ENCODE measurements at regions not wholly inside any gene's neighbourhood (a gene's known extent, or its start where the extent isn't known, plus 50 kb on each side); places are given as distances from the start of the nearest gene placed in this dataset.
"Not testable (repeated sequence)": the region's sequence is repeated elsewhere in the genome, so short reads cannot be mapped to it uniquely, and the experiment has no call there.

GRCh38 chr11:34823197-34823596 is 93.0 kb downstream of the APIP start:
- 79% methylated on average over 3 of the region's 3 CpGs for WGBS (ENCODE audit: insufficient coverage)
- H3K27me3 ChIP-seq (ENCODE audit: control insufficient read depth, insufficient read depth, low read length), result no peaks in the 10 kb centered on the region
- peaks cover 9% of the 10 kb centered on the region in 2 donors for H3K4me1 Mint-ChIP-seq
- H3K27ac ChIP-seq (ENCODE audit: low read length), result no peak overlapping the region
- no peaks in the 10 kb centered on the region for H3K36me3 ChIP-seq (ENCODE audit: control insufficient read depth, insufficient read depth, low read length)
- no peaks in the 10 kb centered on the region for H3K9me3 ChIP-seq (ENCODE audit: control insufficient read depth, insufficient read depth, low read length)
- TF ChIP-seq, protein P1, sequence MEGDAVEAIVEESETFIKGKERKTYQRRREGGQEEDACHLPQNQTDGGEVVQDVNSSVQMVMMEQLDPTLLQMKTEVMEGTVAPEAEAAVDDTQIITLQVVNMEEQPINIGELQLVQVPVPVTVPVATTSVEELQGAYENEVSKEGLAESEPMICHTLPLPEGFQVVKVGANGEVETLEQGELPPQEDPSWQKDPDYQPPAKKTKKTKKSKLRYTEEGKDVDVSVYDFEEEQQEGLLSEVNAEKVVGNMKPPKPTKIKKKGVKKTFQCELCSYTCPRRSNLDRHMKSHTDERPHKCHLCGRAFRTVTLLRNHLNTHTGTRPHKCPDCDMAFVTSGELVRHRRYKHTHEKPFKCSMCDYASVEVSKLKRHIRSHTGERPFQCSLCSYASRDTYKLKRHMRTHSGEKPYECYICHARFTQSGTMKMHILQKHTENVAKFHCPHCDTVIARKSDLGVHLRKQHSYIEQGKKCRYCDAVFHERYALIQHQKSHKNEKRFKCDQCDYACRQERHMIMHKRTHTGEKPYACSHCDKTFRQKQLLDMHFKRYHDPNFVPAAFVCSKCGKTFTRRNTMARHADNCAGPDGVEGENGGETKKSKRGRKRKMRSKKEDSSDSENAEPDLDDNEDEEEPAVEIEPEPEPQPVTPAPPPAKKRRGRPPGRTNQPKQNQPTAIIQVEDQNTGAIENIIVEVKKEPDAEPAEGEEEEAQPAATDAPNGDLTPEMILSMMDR (IDR thresholded peaks at IDR 0.05), result no peak
- peaks cover 6% of the 10 kb centered on the region for H3K4me1 ChIP-seq (ENCODE audit: control insufficient read depth, insufficient read depth, low read length)
- DNase-seq (no peak), ATAC-seq (no peak)
- peaks cover 0 to 6% of the 10 kb centered on the region in 2 donors for H3K27me3 Mint-ChIP-seq (ENCODE audit: low read depth in 2 of 2)
- no peak overlapping the region for H3K27ac Mint-ChIP-seq
- no peak overlapping the region for H3K4me3 ChIP-seq (ENCODE audit: low read length)
- intact Hi-C loops (cut with micrococcal nuclease), result no loop called here
- no peak overlapping the region for H3K4me3 Mint-ChIP-seq
- no peaks in the 10 kb centered on the region for H3K9me3 Mint-ChIP-seq
- H3K36me3 Mint-ChIP-seq, result no peaks in the 10 kb centered on the region

DNA sequence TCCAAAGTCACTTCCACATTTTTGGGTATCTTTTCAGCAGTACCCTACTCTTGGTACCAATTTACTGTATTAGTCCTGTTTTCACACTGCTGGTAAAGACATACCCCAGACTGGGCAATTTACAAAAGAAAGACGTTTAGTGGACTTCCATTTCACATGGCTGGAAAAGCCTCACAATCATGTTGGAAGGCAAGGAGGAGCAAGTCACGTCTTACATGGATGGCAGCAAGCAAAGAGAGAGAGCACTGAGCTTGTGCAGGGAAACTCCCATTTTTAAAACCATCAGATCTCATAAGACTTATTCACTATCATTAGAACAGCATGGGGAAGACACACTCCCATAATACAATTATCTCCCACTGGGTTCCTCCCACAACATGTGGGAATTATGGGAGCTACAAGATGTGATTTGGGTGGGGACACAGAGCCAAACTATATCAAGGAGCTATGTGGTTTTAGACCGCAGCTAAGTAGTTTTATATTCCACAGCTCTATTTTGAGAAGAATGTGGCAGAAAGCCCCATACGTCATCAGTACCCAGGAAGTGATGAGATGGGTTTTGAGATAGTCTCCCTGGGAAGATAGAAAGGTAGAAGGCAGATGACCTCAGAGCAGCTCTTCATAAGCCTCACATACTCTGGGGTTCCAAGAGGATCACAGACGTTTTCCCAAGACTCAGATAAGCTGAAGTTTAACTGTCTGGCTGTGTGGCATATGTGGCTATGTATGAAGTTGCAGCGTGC is 96.3 kb downstream of the APIP start:
- no peak overlapping the region for H3K4me3 Mint-ChIP-seq
- Histone ChIP-seq H3K27me3 (ENCODE audit: control insufficient read depth, insufficient read depth, low read length) (no peaks in the 10 kb centered on the region), H3K36me3 (ENCODE audit: control insufficient read depth, insufficient read depth, low read length) (no peaks in the 10 kb centered on the region), H3K4me3 (ENCODE audit: low read length) (no peak overlapping the region), H3K4me1 (ENCODE audit: control insufficient read depth, insufficient read depth, low read length) (peaks cover 6% of the 10 kb centered on the region), H3K27ac (ENCODE audit: low read length) (no peak overlapping the region), H3K9me3 (ENCODE audit: control insufficient read depth, insufficient read depth, low read length) (no peaks in the 10 kb centered on the region)
- TF ChIP-seq, protein P1 (IDR thresholded peaks at IDR 0.05), result no peak
- peak in 1 of 2 donors; percentile 40 for DNase-seq
- peak in 2 of 3 donors; percentile 29 to 60 for ATAC-seq
- WGBS (ENCODE audit: insufficient coverage), result 58% methylated on average over 6 of the region's 6 CpGs
- H3K9me3 Mint-ChIP-seq, result no peaks in the 10 kb centered on the region
- H3K4me1 Mint-ChIP-seq, result peaks cover 9% of the 10 kb centered on the region in 2 donors
- intact Hi-C loops (cut with micrococcal nuclease), result no loop called here
- H3K27ac Mint-ChIP-seq, result no peak overlapping the region
- H3K27me3 Mint-ChIP-seq (ENCODE audit: low read depth in 2 of 2), result peaks cover 6 to 10% of the 10 kb centered on the region in 2 donors
- no peaks in the 10 kb centered on the region for H3K36me3 Mint-ChIP-seq

DNA sequence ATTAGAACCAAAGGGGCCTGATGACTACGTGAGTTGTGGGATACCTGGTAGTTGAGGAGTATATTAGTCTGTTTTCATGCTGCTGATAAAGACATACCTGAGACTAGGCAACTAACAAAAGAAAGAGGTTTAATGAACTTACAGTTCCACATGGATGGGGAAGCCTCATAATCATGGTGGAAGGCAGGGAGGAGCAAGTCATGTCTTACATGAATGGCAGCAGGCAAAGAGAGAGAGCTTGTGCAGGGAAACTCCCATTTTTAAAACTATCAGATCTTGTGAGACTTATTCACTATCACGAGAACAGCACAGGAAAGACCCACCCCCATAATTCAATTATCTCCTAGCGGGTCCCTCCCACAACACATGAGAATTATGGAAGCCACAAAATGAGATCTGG is 98.4 kb downstream of the APIP start:
- H3K27ac Mint-ChIP-seq; H3K36me3 Mint-ChIP-seq; H3K9me3 ChIP-seq (ENCODE audit: control insufficient read depth, insufficient read depth, low read length); H3K9me3 Mint-ChIP-seq; H3K4me3 ChIP-seq (ENCODE audit: low read length); H3K4me1 ChIP-seq (ENCODE audit: control insufficient read depth, insufficient read depth, low read length); H3K4me1 Mint-ChIP-seq; ATAC-seq; intact Hi-C loops (cut with micrococcal nuclease); H3K4me3 Mint-ChIP-seq; H3K27ac ChIP-seq (ENCODE audit: low read length); H3K27me3 ChIP-seq (ENCODE audit: control insufficient read depth, insufficient read depth, low read length); H3K36me3 ChIP-seq (ENCODE audit: control insufficient read depth, insufficient read depth, low read length); DNase-seq: not testable (repeated sequence)
- 82% methylated on average over 3 of the region's 3 CpGs for WGBS (ENCODE audit: insufficient coverage)
- H3K27me3 Mint-ChIP-seq (ENCODE audit: low read depth in 2 of 2), result peaks cover 9 to 16% of the 10 kb centered on the region in 2 donors

GRCh38 chr11:34816698-34817213 is 99.4 kb downstream of the APIP start:
- peaks cover 9% of the 10 kb centered on the region in 2 donors for H3K4me1 Mint-ChIP-seq
- no peak overlapping the region for H3K27ac Mint-ChIP-seq
- H3K36me3 Mint-ChIP-seq, result peaks cover 11% of the 10 kb centered on the region
- Histone ChIP-seq H3K9me3 (ENCODE audit: control insufficient read depth, insufficient read depth, low read length) (no peaks in the 10 kb centered on the region), H3K4me3 (ENCODE audit: low read length) (no peak overlapping the region), H3K4me1 (ENCODE audit: control insufficient read depth, insufficient read depth, low read length) (peaks cover 6% of the 10 kb centered on the region), H3K27ac (ENCODE audit: low read length) (no peak overlapping the region), H3K36me3 (ENCODE audit: control insufficient read depth, insufficient read depth, low read length) (no peaks in the 10 kb centered on the region), H3K27me3 (ENCODE audit: control insufficient read depth, insufficient read depth, low read length) (no peaks in the 10 kb centered on the region)
- intact Hi-C loops (cut with micrococcal nuclease), result no loop called here
- WGBS (ENCODE audit: insufficient coverage), result 71% methylated on average over 4 of the region's 4 CpGs
- peaks cover 4 to 6% of the 10 kb centered on the region in 2 donors for H3K9me3 Mint-ChIP-seq
- DNase-seq, result no peak
- no peak for ATAC-seq
- H3K4me3 Mint-ChIP-seq, result no peak overlapping the region
- TF ChIP-seq, protein P1 (IDR thresholded peaks at IDR 0.05), result no peak
- peaks cover 6 to 18% of the 10 kb centered on the region in 2 donors for H3K27me3 Mint-ChIP-seq (ENCODE audit: low read depth in 2 of 2)

Measured in natural killer cell (primary cell).